ENCODE measurements at regions not wholly inside any gene's neighbourhood (a gene's known extent, or its start where the extent isn't known, plus 50 kb on each side); places are given as distances from the start of the nearest gene placed in this dataset.

DNA sequence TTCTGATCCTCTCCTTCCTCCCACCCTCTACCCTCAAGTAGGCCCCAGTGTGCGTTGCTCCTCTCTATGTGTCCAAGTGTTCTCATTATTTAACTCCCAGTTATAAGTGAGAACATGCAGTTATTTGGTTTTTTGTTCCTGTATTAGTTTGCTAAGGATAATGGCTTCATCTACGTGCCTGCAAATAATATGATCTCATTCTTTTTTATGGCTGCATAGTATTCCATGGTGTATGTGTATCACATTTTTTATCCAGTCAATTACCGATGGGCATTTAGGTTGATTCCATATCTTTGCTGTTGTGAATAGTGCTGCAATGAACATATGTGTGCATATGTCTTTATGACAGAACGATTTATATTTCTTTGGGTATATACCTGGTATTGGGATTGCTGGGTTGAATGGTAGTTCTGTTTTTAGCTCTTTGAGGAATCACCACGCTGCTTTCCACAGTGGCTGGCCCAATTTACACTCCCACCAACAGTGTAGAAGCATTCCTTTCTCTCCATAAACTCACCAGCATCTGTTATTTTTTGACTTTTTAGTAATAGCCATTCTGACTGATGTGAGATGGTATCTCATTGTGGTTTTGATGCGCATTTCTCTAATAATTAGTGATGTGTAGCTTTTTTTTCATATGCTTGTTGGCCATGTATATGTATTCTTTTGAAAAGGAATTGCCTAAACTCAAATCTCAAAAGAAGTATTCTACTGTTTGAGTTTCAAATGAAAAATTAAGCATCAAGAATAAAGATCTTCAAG, 116.9 kb downstream of the ETS2 start:
- TF ChIP-seq, protein P1, sequence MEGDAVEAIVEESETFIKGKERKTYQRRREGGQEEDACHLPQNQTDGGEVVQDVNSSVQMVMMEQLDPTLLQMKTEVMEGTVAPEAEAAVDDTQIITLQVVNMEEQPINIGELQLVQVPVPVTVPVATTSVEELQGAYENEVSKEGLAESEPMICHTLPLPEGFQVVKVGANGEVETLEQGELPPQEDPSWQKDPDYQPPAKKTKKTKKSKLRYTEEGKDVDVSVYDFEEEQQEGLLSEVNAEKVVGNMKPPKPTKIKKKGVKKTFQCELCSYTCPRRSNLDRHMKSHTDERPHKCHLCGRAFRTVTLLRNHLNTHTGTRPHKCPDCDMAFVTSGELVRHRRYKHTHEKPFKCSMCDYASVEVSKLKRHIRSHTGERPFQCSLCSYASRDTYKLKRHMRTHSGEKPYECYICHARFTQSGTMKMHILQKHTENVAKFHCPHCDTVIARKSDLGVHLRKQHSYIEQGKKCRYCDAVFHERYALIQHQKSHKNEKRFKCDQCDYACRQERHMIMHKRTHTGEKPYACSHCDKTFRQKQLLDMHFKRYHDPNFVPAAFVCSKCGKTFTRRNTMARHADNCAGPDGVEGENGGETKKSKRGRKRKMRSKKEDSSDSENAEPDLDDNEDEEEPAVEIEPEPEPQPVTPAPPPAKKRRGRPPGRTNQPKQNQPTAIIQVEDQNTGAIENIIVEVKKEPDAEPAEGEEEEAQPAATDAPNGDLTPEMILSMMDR (conservative IDR thresholded peaks at IDR 0.05): no peak
- TF ChIP-seq EZH2 (IDR thresholded peaks at IDR 0.05; ENCODE audit: low read depth): no peak

Measured in PC-9 (cell line).